NCI-H2029 (cell line): ENCODE measurements at regions not wholly inside any gene's neighbourhood (a gene's known extent, or its start where the extent isn't known, plus 50 kb on each side); places are given as distances from the start of the nearest gene placed in this dataset.

Experiments used
- DNase-seq: peaks from one replicate; lab custom pipeline; 2025; lab: John Stamatoyannopoulos, UW

- no peak for DNase-seq
Observed at GRCh38 chr12:3336606-3337311, 154.2 kb upstream of the PRMT8 start.

- no peak for DNase-seq
Observed at GRCh38 chr12:3337944-3338343, 153.1 kb upstream of the PRMT8 start.

- no peak for DNase-seq
Observed at GRCh38 chr12:3339221-3339620, 151.8 kb upstream of the PRMT8 start.

GRCh38 chr12:3341594-3341993 lies 149.4 kb upstream of the PRMT8 start:
- DNase-seq = peak; percentile 68

GRCh38 chr12:3342051-3342450 lies 149.0 kb upstream of the PRMT8 start:
- peak; percentile 83 for DNase-seq

GRCh38 chr12:3348055-3348454 lies 142.9 kb upstream of the PRMT8 start:
- no peak for DNase-seq

GRCh38 chr12:3350432-3350831 lies 140.6 kb upstream of the PRMT8 start:
- no peak for DNase-seq

- DNase-seq = no peak
Observed at GRCh38 chr12:3351731-3352130, 139.3 kb upstream of the PRMT8 start.

GRCh38 chr12:3352230-3352629 lies 138.8 kb upstream of the PRMT8 start:
- DNase-seq = no peak

GRCh38 chr12:3353621-3354020 lies 137.4 kb upstream of the PRMT8 start:
- DNase-seq = no peak

- DNase-seq = no peak
Observed at GRCh38 chr12:3354586-3354985, 136.4 kb upstream of the PRMT8 start.

GRCh38 chr12:3355378-3355900 lies 135.6 kb upstream of the PRMT8 start:
- no peak for DNase-seq

- no peak for DNase-seq
Observed at GRCh38 chr12:3357950-3358525, 133.0 kb upstream of the PRMT8 start.

GRCh38 chr12:3359478-3359877 lies 131.5 kb upstream of the PRMT8 start:
- DNase-seq = no peak

- no peak for DNase-seq
Observed at GRCh38 chr12:3361146-3361545, 129.9 kb upstream of the PRMT8 start.

GRCh38 chr12:3362737-3363136 lies 128.3 kb upstream of the PRMT8 start:
- DNase-seq = peak; percentile 98

- DNase-seq = peak; percentile 68
Observed at GRCh38 chr12:3363608-3364007, 127.4 kb upstream of the PRMT8 start.

- DNase-seq = peak; percentile 30
Observed at GRCh38 chr12:3364226-3364625, 126.8 kb upstream of the PRMT8 start.

GRCh38 chr12:3364661-3365462 lies 126.1 kb upstream of the PRMT8 start:
- DNase-seq = no peak

- DNase-seq = peak; percentile 63
Observed at GRCh38 chr12:3365463-3366411, 125.3 kb upstream of the PRMT8 start.

GRCh38 chr12:3366451-3367110 lies 124.4 kb upstream of the PRMT8 start:
- DNase-seq = no peak
